HFF-Myc (cell line): ENCODE measurements at regions not wholly inside any gene's neighbourhood (a gene's known extent, or its start where the extent isn't known, plus 50 kb on each side); places are given as distances from the start of the nearest gene placed in this dataset.

Experiments
- DNase-seq: peaks from one replicate; pipeline ENCODE4 v3.0.0-alpha.2; 2011; ENCODE audit warnings: low read depth; ENCODE audit errors: extremely low read depth
- H3K4me3 ChIP-seq: replicated peaks from 2 replicates; pipeline ENCODE4 v1.5.1; 2011; ENCODE audit warnings: low read depth, mild to moderate bottlenecking, control low read depth, low read length
- CTCF ChIP-seq: IDR thresholded peaks from 2 replicates; pipeline ENCODE4 v1.5.1; 2012; ENCODE audit warnings: mild to moderate bottlenecking, low read depth, low read length, control low read depth; ENCODE audit errors: missing control alignments

GRCh38 chr3:168362661-168363247, 267.0 kb upstream of the GOLIM4 start:
- DNase-seq = no peak
- H3K4me3 ChIP-seq = no peak overlapping the region
- no peak for TF ChIP-seq CTCF

GRCh38 chr3:168362156-168362555, 266.4 kb upstream of the GOLIM4 start:
- no peak for DNase-seq
- no peak for TF ChIP-seq CTCF
- no peak overlapping the region for H3K4me3 ChIP-seq

- no peak overlapping the region for H3K4me3 ChIP-seq
- no peak for DNase-seq
- TF ChIP-seq CTCF = no peak
These were observed 265.3 kb upstream of the GOLIM4 start for GRCh38 chr3:168360993-168361392.

- DNase-seq = no peak
- TF ChIP-seq CTCF = no peak
- H3K4me3 ChIP-seq = no peak overlapping the region
These were observed 247.5 kb upstream of the GOLIM4 start for GRCh38 chr3:168342946-168343850.

GRCh38 chr3:168341956-168342936, 246.5 kb upstream of the GOLIM4 start:
- H3K4me3 ChIP-seq = no peak overlapping the region
- no peak for DNase-seq
- TF ChIP-seq CTCF = no peak

GRCh38 chr3:168341192-168341815, 245.6 kb upstream of the GOLIM4 start:
- H3K4me3 ChIP-seq = no peak overlapping the region
- peak; percentile 26 for DNase-seq
- TF ChIP-seq CTCF = no peak
